ENCODE measurements at regions not wholly inside any gene's neighbourhood (a gene's known extent, or its start where the extent isn't known, plus 50 kb on each side); places are given as distances from the start of the nearest gene placed in this dataset.

DNA sequence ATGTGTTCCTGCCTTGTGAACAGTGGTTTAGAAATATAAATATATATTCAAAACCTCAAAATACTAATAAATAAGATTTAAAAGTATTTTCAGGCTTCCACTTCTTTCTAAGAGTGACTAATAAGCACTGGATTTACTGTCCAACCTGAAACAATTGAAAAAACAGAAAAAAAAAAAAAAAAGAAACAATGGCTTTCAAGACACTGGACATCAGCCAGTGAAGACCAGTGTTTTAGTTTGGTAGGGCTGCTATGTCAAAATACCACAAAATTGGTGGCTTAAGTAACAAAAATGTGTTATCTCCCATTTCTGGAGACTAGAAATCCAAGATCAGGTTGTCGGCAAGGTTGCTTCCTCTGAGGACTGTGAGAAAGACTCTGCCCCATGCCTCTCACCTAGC is 101.4 kb upstream of the PDE7B start:
- no peak overlapping the region for H3K27ac ChIP-seq
- ChIA-PET CTCF (interaction anchor here (0.5 kb wide), 1 partner anchor 447 kb away, joined by 3 read pairs; no protein-coding TSS in a partner anchor), POLR2A (ENCODE audit: low non-redundant PET) (no interaction called here)
- no peak for DNase-seq (ENCODE audit: low spot score)
- TF ChIP-seq, protein P1, sequence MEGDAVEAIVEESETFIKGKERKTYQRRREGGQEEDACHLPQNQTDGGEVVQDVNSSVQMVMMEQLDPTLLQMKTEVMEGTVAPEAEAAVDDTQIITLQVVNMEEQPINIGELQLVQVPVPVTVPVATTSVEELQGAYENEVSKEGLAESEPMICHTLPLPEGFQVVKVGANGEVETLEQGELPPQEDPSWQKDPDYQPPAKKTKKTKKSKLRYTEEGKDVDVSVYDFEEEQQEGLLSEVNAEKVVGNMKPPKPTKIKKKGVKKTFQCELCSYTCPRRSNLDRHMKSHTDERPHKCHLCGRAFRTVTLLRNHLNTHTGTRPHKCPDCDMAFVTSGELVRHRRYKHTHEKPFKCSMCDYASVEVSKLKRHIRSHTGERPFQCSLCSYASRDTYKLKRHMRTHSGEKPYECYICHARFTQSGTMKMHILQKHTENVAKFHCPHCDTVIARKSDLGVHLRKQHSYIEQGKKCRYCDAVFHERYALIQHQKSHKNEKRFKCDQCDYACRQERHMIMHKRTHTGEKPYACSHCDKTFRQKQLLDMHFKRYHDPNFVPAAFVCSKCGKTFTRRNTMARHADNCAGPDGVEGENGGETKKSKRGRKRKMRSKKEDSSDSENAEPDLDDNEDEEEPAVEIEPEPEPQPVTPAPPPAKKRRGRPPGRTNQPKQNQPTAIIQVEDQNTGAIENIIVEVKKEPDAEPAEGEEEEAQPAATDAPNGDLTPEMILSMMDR (conservative IDR thresholded peaks at IDR 0.05; ENCODE audit: low read depth): no peak

DNA sequence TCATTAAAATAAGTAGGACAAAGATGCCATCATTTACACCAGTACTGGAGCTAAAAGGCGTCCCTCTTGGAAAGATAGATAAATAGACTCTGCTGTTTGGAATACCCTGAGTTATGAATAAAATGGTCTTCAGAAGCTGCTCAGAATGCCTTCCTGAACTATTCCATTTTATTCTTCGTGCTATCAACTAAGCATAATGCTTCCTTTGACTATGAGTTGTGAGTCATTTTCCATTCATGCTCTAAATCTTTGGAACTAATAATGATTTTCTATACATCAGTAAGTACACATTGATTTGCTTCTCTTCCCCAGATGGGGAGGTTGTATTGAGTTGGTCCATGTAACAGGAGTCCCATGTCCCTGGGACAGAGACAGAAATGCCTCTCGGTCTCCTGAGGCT is 98.3 kb upstream of the PDE7B start:
- no peak for DNase-seq (ENCODE audit: low spot score)
- H3K27ac ChIP-seq: no peak overlapping the region
- ChIA-PET POLR2A (ENCODE audit: low non-redundant PET) (no interaction called here), CTCF (interaction anchor here (0.6 to 0.7 kb wide), 2 partner anchors 51 to 186 kb away, joined by 3 read pairs; no protein-coding TSS in a partner anchor)
- TF ChIP-seq, protein P1 (conservative IDR thresholded peaks at IDR 0.05; ENCODE audit: low read depth): no peak

DNA sequence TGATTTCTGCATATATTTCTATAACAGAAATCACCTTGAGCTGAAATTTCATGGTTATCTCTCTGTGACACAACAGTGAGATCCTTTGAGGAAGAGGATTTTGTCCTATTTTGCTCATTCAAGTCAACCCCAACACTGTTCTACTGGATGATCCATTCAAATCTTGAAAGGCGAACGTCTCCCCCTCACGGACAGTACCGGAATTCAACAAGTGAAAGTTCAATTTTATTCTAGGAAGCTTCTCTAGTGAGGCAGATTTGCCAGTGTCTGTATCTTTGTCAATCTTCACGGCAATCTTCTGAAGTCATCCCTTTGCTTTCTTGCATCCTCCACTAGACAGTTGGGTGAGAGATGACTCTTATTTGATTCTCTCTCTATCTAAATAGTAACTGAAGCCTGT is 91.7 kb upstream of the PDE7B start:
- DNase-seq (ENCODE audit: low spot score): peak; percentile 3
- H3K27ac ChIP-seq: no peak overlapping the region
- ChIA-PET POLR2A (ENCODE audit: low non-redundant PET) (no interaction called here), CTCF (interaction anchor here (0.6 to 0.7 kb wide), 6 partner anchors 55 to 386 kb away, joined by 3 to 7 read pairs (median 4); no protein-coding TSS in a partner anchor)
- TF ChIP-seq, protein P1 (conservative IDR thresholded peaks at IDR 0.05; ENCODE audit: low read depth): no peak

- H3K27ac ChIP-seq: no peak overlapping the region
- ChIA-PET CTCF (no interaction called here), POLR2A (ENCODE audit: low non-redundant PET) (no interaction called here)
- DNase-seq (ENCODE audit: low spot score): no peak
- TF ChIP-seq, protein P1 (conservative IDR thresholded peaks at IDR 0.05; ENCODE audit: low read depth): no peak
Measured at GRCh38 chr6:135774006-135774405, 77.5 kb upstream of the PDE7B start.

DNA sequence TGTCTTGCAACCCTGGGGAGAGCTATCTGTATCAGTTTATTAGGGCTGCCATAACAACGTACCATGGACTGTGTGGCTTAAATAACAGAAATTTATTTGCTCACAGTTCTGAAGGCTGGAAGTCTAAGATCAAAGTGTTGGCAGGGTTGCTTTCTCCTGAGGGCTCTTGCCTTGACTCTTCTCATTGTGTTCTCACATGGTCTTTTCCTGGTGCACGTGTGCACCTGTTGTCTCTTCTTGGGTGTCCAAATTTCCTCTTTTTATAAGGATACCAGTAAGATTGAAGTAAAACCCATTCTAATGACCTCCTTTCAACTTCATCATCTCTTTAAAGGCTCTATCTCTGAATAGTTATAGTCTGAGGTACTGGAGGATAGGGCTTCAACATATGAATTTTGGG is 72.3 kb upstream of the PDE7B start:
- POLR2A ChIA-PET (ENCODE audit: low non-redundant PET): no interaction called here

DNA sequence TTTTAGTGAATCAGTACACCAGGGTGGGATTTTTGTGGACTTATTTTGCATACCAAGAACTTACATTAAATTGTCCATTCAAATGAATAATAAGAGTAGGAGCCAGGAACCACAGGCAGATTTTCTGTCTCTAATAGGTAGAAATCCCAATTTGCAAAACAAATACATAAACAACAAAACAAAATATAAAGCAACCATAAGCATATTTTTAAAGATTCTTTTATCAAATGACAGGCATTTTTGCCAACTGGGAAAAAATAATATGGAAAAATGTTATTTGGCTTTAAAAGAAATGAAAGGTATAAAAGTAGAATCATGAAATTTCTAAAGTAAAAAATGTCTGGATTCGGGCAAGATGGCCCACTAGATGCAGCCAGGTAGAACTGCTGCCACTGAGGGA is 71.2 kb upstream of the PDE7B start:
- ChIA-PET POLR2A (ENCODE audit: low non-redundant PET) (no interaction called here), CTCF (no interaction called here)
- DNase-seq (ENCODE audit: low spot score): no peak
- H3K27ac ChIP-seq: no peak overlapping the region
- TF ChIP-seq, protein P1 (conservative IDR thresholded peaks at IDR 0.05; ENCODE audit: low read depth): no peak

More for the DNA sequence above, 72.3 kb upstream of the PDE7B start:
- no peak for DNase-seq (ENCODE audit: low spot score)
- TF ChIP-seq, protein P1 (conservative IDR thresholded peaks at IDR 0.05; ENCODE audit: low read depth): no peak
- no peak overlapping the region for H3K27ac ChIP-seq
- CTCF ChIA-PET: no interaction called here

DNA sequence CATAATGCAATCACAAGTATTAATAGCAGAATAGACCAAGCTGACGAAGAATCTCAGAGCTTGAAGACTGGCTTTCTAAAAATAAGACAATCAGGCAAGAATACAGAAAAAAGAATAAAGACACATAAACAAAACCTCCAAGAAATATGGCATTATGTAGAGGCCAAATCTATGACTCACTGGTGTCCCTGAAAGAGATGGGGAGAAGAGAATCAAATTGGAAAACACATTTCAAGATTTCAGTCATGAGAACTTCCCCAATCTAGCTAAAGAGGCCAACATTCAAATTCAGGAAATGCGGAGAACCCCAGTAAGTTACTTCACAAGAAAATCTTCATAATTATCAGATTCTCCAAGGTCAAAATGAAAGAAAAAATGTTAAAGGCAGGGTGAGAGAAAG is 69.0 kb upstream of the PDE7B start:
- ChIA-PET CTCF (no interaction called here), POLR2A (ENCODE audit: low non-redundant PET) (no interaction called here)
- TF ChIP-seq, protein P1 (conservative IDR thresholded peaks at IDR 0.05; ENCODE audit: low read depth): no peak
- no peak for DNase-seq (ENCODE audit: low spot score)
- no peak overlapping the region for H3K27ac ChIP-seq
